K562 (cell line): ENCODE measurements at regions not wholly inside any gene's neighbourhood (a gene's known extent, or its start where the extent isn't known, plus 50 kb on each side); places are given as distances from the start of the nearest gene placed in this dataset.

Experiments used
- ATAC-seq: fragments of 200-7000 bp; cut with Tn5 transposase; 3 replicates; pipeline ENCODE4 v1.9.1; 2020; ENCODE audit warnings: moderate library complexity
- BruUV-seq: library from RNA; stranded (reverse); fragments of 400-500 nt; replicated peaks from 2 replicates; lab custom pipeline; 2021; lab: Mats Ljungman, UMichigan
- CTCF ChIA-PET: fragments of 300-600 bp; formaldehyde crosslinking; extraction: SDS; loops from one replicate; lab custom pipeline; 2021; ENCODE audit warnings: low intra/inter-chr PET ratio; lab: Yijun Ruan, JAX
- POLR2A ChIA-PET: fragments of 300-600, 350-650 bp; sonication (Branson Sonifier 250); formaldehyde crosslinking; extraction: SDS; loops from one replicate; lab custom pipeline; 2021; ENCODE audit warnings: antibody characterized with exemption, inconsistent platforms; lab: Yijun Ruan, JAX
- DNase-seq, 4 experiments: peaks; one replicate each; pipeline versions ENCODE4 v3.0.0 to v3.0.0-alpha.2; 2011 to 2018; ENCODE audit warnings: low spot score in 3 of 4, mixed read lengths in 3 of 4; ENCODE audit errors: extremely low read depth in 1 of 4
- FAIRE-seq: peaks from 2 replicates; lab custom pipeline; 2011; peaks lifted over from hg19 to GRCh38; lab: Jason Lieb, UNC
- H2AFZ ChIP-seq: 2 replicates; pipeline ENCODE4 v1.6.0; 2011; ENCODE audit warnings: low read depth, low read length, control low read depth, inconsistent platforms
- H3K27ac ChIP-seq: fragments of 200-600 bp; 3 replicates; pipeline ENCODE4 v1.8.0; 2011; ENCODE audit warnings: low read depth, mild to moderate bottlenecking, control low read depth, inconsistent platforms, low read length, moderate library complexity, mixed read lengths; ENCODE audit errors: extremely low read depth
- H3K27me3 ChIP-seq, 2 experiments: fragments of 300-600 bp in 1 of 2; 2 replicates in 1 of 2; 3 replicates in 1 of 2; pipeline versions ENCODE4 v1.6.0 to v1.8.0; 2011; ENCODE audit warnings: inconsistent platforms in 2 of 2, low read length in 2 of 2, mild to moderate bottlenecking in 1 of 2, mixed read lengths in 1 of 2, moderate library complexity in 1 of 2; ENCODE audit not compliant: control insufficient read depth in 2 of 2, insufficient read depth in 2 of 2
- H3K36me3 ChIP-seq: fragments of 300-600 bp; 3 replicates; pipeline ENCODE4 v1.8.0; 2011; ENCODE audit warnings: mild to moderate bottlenecking, low read length, inconsistent platforms; ENCODE audit not compliant: control insufficient read depth, insufficient read depth
- H3K4me1 ChIP-seq, 2 experiments: fragments of 200-600 bp in 1 of 2; replicated peaks in 1 of 2; 2 replicates in 1 of 2; 3 replicates in 1 of 2; pipeline versions ENCODE4 v1.5.1 to v1.8.0; 2011; ENCODE audit warnings: inconsistent platforms in 2 of 2, low read length in 2 of 2, mild to moderate bottlenecking in 1 of 2, mixed read lengths in 1 of 2, moderate library complexity in 1 of 2; ENCODE audit not compliant: control insufficient read depth in 2 of 2, insufficient read depth in 2 of 2
- H3K4me2 ChIP-seq: 2 replicates; pipeline ENCODE4 v1.6.1; 2011; ENCODE audit warnings: low read length, control low read depth, inconsistent platforms, mixed read lengths; ENCODE audit not compliant: insufficient read depth
- H3K4me3 ChIP-seq: fragments of 200-600 bp; sonication (generic), shearing (Covaris generic); 2 replicates; pipeline ENCODE4 v1.5.1; 2016; ENCODE audit warnings: control low read depth, inconsistent platforms
- H3K79me2 ChIP-seq: fragments of 200-600 bp; 3 replicates; pipeline ENCODE4 v1.8.0; 2011; ENCODE audit warnings: low read length, inconsistent platforms; ENCODE audit not compliant: control insufficient read depth, insufficient read depth
- H3K9ac ChIP-seq, 2 experiments: 2 replicates each; pipeline versions ENCODE4 v1.6.0 to v1.6.1; 2011; ENCODE audit warnings: low read depth in 2 of 2, low read length in 2 of 2, control low read depth in 1 of 2, inconsistent platforms in 1 of 2, mild to moderate bottlenecking in 1 of 2, mixed read lengths in 1 of 2; ENCODE audit not compliant: insufficient read depth in 1 of 2
- H3K9me1 ChIP-seq: one replicate; pipeline ENCODE4 v1.6.0; 2011; ENCODE audit warnings: inconsistent platforms, mild to moderate bottlenecking, low read length, moderate library complexity; ENCODE audit not compliant: control insufficient read depth, insufficient read depth
- H3K9me3 ChIP-seq: replicated peaks from 2 replicates; pipeline ENCODE4 v1.5.1; 2011; ENCODE audit warnings: low read depth, low read length, inconsistent platforms; ENCODE audit not compliant: control insufficient read depth, insufficient read depth
- H4K20me1 ChIP-seq: replicated peaks from 2 replicates; pipeline ENCODE4 v1.6.1; 2011; ENCODE audit warnings: low read length, inconsistent platforms, mixed read lengths; ENCODE audit not compliant: control insufficient read depth, insufficient read depth
- ASH1L ChIP-seq: fragments of 450-650 bp; IDR thresholded peaks from 2 replicates; pipeline ENCODE4 v1.6.1; 2018; ENCODE audit warnings: borderline replicate concordance, mild to moderate bottlenecking, low read depth; ENCODE audit not compliant: partially characterized antibody
- BRD9 ChIP-seq: fragments of 450-650 bp; IDR thresholded peaks from 2 replicates; pipeline ENCODE4 v1.6.1; 2018; ENCODE audit warnings: low read depth; ENCODE audit not compliant: partially characterized antibody
- E2F8 ChIP-seq: fragments of 450-650 bp; IDR thresholded peaks from 2 replicates; pipeline ENCODE4 v1.7.1; 2018; ENCODE audit warnings: mild to moderate bottlenecking, low read depth; ENCODE audit not compliant: partially characterized antibody
- HNRNPK ChIP-seq: fragments of 200-400 bp; formaldehyde crosslinking; IDR thresholded peaks from one replicate; pipeline ENCODE4 v1.6.1; 2018; ENCODE audit warnings: mild to moderate bottlenecking, low read depth, low read length; ENCODE audit not compliant: poor library complexity, severe bottlenecking
- KDM5B ChIP-seq: fragments of 200-600 bp; sonication (generic); IDR thresholded peaks from 2 replicates; pipeline ENCODE4 v1.6.1; 2012; ENCODE audit warnings: low read depth, mild to moderate bottlenecking, moderate library complexity, low read length, control low read depth, inconsistent platforms; ENCODE audit not compliant: insufficient replicate concordance
- L3MBTL2 ChIP-seq: fragments of 450-650 bp; IDR thresholded peaks from 2 replicates; pipeline ENCODE4 v1.6.1; 2016; ENCODE audit warnings: mild to moderate bottlenecking, moderate library complexity
- MBD1 ChIP-seq: fragments of 250-450 bp; sonication (Bioruptor Pico); IDR thresholded peaks from 2 replicates; pipeline ENCODE4 v1.8.0; 2022; ENCODE audit warnings: inconsistent platforms
- NFRKB ChIP-seq: fragments of 450-650 bp; IDR thresholded peaks from 2 replicates; pipeline ENCODE4 v1.6.1; 2016; ENCODE audit warnings: low read depth
- NFYB ChIP-seq: IDR thresholded peaks from 2 replicates; pipeline ENCODE4 v1.6.1; 2011; ENCODE audit warnings: mild to moderate bottlenecking, moderate library complexity; ENCODE audit not compliant: insufficient read length; ENCODE audit errors: extremely low read depth
- SRSF3 ChIP-seq: fragments of 200-400 bp; formaldehyde crosslinking; IDR thresholded peaks from 2 replicates; pipeline ENCODE4 v1.6.1; 2016; ENCODE audit warnings: mild to moderate bottlenecking, low read length, moderate library complexity; ENCODE audit not compliant: insufficient read depth
- TAL1 ChIP-seq: fragments of 450-650 bp; IDR thresholded peaks from 2 replicates; pipeline ENCODE4 v1.6.1; 2016; ENCODE audit warnings: mild to moderate bottlenecking
- ZFPM2 ChIP-seq: fragments of 250-450 bp; sonication (Bioruptor Pico); IDR thresholded peaks from 2 replicates; pipeline ENCODE4 v1.5.1; 2022; ENCODE audit warnings: mild to moderate bottlenecking
- ZNF121 ChIP-seq: sonication (generic); formaldehyde crosslinking; conservative IDR thresholded peaks from 2 replicates; pipeline ENCODE4 v1.8.0; 2022; ENCODE audit warnings: missing genetic modification reagents
- ZNF41 ChIP-seq: fragments of 250-450 bp; sonication (Bioruptor Pico); conservative IDR thresholded peaks from 2 replicates; pipeline ENCODE4 v1.4.0; 2020; ENCODE audit warnings: mild to moderate bottlenecking
- ZNF57 ChIP-seq: fragments of 450-650 bp; formaldehyde crosslinking; IDR thresholded peaks from 2 replicates; pipeline ENCODE4 v1.4.0; 2020; ENCODE audit warnings: mild to moderate bottlenecking, moderate library complexity
- ZNF639 ChIP-seq, 2 experiments: fragments of 200-800 bp in 1 of 2; sonication (Bioruptor generic) in 1 of 2; sonication (generic) in 1 of 2; formaldehyde crosslinking in 1 of 2; IDR thresholded peaks in 1 of 2; conservative IDR thresholded peaks in 1 of 2; 2 replicates each; pipeline versions ENCODE4 v1.5.0 to v1.6.1; 2016 to 2020; ENCODE audit warnings: missing compliant biosample characterization in 1 of 2, missing genetic modification characterization in 1 of 2, missing genetic modification reagents in 1 of 2
- WGBS: fragments of 100-300 bp; shearing (Covaris generic); methylation state at CpG from one replicate; pipeline ENCODE4 v1.1.6; 2016; ENCODE audit warnings: low coverage, mixed read lengths; ENCODE audit not compliant: insufficient coverage; ENCODE audit errors: missing lambda C conversion rate; 5-methylcytosine and 5-hydroxymethylcytosine counted together
- in situ Hi-C: fragments of 300-500 bp; cut with MboI; formaldehyde crosslinking; loops from 4 replicates; pipeline ENCODE4 v1.15.0; 2018; ENCODE audit warnings: inconsistent platforms, mixed read lengths
- intact Hi-C: fragments of 100-400 bp; cut with micrococcal nuclease; formaldehyde crosslinking; loops from 2 replicates; pipeline ENCODE4 v1.14.2; 2022

GRCh38 chr14:87175175-87175574 is 817.8 kb downstream of the GALC start:
- POLR2A ChIA-PET = no interaction called here

More at GRCh38 chr14:87175175-87175574, 817.8 kb downstream of the GALC start:
- 0% methylated on average over 2 of the region's 2 CpGs for WGBS
- Histone ChIP-seq H4K20me1 (no peaks in the 10 kb centered on the region), H3K4me1 (no peaks in the 10 kb centered on the region), H3K4me3 (no peak overlapping the region), H3K27me3 (no peaks in the 10 kb centered on the region), H3K9me3 (no peaks in the 10 kb centered on the region), H3K9ac (no peak overlapping the region), H3K27ac (no peak overlapping the region), H3K9me1 (no peaks in the 10 kb centered on the region), H3K4me2 (no peak overlapping the region), H3K79me2 (no peaks in the 10 kb centered on the region), H2AFZ (no peak overlapping the region), H3K36me3 (no peaks in the 10 kb centered on the region)
- intact Hi-C loops = no loop called here
- TF ChIP-seq ZNF121 = no peak
- TF ChIP-seq ZNF639 (CRISPR knock-in tag; conservative IDR thresholded peaks at IDR 0.05 in 1 of 2, IDR thresholded peaks at IDR 0.05 in 1 of 2) = no peak
- no peak for TF ChIP-seq ZFPM2
- no peak for TF ChIP-seq BRD9
- no peak for TF ChIP-seq NFRKB
- TF ChIP-seq SRSF3 = no peak
- no peak for TF ChIP-seq NFYB
- TF ChIP-seq ZNF41 = no peak
- TF ChIP-seq E2F8 = no peak
- no peak for TF ChIP-seq ZNF57 (CRISPR knock-in tag)
- TF ChIP-seq HNRNPK = no peak
- TF ChIP-seq MBD1 = no peak
- no peak for TF ChIP-seq ASH1L
- TF ChIP-seq TAL1 = no peak
- TF ChIP-seq L3MBTL2 = no peak
- TF ChIP-seq KDM5B = no peak
- no peak for FAIRE-seq
- no peak for ATAC-seq
- in situ Hi-C loops = no loop called here
- no TSS peak for BruUV-seq
- DNase-seq = no peak
- CTCF ChIA-PET = no interaction called here
